Stimulated activated CD4-positive, alpha-beta T cell treated with anti-CD3 and anti-CD28 coated beads, Interleukin-12 subunit alpha, Interleukin-12 subunit beta, amount 100 ng/mL, for 24 hours (primary cell): ENCODE measurements at regions not wholly inside any gene's neighbourhood (a gene's known extent, or its start where the extent isn't known, plus 50 kb on each side); places are given as distances from the start of the nearest gene placed in this dataset.

Experiments
- DNase-seq, 2 experiments: peaks; one replicate each; pipeline ENCODE4 v3.0.0-alpha.2; 2020; ENCODE audit warnings: low read depth in 2 of 2

GRCh38 chr5:81855591-81855990, 104.7 kb upstream of the SSBP2 start:
- DNase-seq, result no peak

DNA sequence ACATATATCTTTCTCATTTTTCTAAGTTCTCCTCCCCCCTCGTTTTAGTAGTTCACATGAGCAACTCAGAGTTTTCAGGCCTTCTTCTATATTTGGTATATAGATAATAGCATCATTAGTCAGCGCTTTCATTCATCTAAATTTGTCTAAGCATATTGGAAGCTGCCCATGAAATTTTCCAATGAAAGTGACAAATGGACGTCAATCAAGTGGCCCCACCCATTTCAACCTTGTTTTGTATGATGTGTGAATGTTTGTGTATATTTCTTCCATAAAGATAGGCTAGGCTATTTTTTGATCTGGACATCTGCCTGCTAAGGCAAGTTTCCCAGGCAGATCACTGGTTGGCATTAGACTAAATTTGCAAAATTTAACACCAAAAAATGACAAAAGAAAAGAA, 104.0 kb upstream of the SSBP2 start:
- DNase-seq, result no peak

- no peak for DNase-seq
Measured at GRCh38 chr5:81854485-81854884, 103.6 kb upstream of the SSBP2 start.

- no peak for DNase-seq
Measured at GRCh38 chr5:81853030-81853357, 102.1 kb upstream of the SSBP2 start.

- no peak for DNase-seq
Measured at GRCh38 chr5:81852291-81853029, 101.6 kb upstream of the SSBP2 start.

- DNase-seq, result peak; percentile 76 to 86
Measured at GRCh38 chr5:81851481-81852178, 100.7 kb upstream of the SSBP2 start.

DNA sequence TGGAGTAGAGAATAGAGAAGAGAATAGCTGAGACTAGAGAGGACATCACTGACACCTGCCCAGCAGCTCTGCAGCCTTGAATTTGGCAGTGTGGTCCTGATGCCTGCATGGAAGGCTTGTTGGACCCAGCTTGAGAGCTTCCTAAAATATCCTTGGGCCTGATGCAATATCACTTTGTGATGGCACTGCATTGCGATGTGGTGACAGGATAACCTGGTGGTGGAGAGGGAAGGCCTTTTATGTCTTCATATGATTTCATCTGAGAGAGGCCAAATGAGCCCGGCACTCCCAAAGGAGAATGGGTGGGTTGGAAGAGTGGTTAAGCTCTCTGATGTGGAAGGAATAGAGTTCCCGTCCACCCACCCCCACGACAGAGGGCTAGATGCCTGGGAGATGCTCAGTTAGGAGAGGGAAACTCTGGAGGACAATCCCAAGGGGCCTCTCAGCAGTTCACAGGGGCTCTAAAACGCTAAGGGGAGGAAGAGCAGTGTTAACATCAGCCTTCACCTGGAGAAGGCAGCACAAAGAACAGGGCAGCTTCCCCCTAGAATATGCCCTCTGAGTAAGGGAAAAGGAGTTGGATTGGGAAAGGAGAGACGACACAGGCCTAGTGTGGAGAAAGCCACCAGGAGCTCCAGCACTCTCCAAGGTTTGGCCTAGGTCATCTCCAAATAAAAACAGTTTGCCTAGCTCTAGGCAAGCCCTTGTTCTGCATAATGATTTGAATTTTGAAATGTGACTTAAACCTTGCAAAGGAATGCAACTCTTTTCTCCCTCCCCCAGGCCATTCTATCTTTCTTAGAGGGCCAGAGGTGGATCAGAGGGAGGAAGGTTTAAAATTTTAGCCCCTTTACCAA, 99.8 kb upstream of the SSBP2 start:
- no peak for DNase-seq

GRCh38 chr5:81849770-81850367, 99.0 kb upstream of the SSBP2 start:
- no peak for DNase-seq

DNA sequence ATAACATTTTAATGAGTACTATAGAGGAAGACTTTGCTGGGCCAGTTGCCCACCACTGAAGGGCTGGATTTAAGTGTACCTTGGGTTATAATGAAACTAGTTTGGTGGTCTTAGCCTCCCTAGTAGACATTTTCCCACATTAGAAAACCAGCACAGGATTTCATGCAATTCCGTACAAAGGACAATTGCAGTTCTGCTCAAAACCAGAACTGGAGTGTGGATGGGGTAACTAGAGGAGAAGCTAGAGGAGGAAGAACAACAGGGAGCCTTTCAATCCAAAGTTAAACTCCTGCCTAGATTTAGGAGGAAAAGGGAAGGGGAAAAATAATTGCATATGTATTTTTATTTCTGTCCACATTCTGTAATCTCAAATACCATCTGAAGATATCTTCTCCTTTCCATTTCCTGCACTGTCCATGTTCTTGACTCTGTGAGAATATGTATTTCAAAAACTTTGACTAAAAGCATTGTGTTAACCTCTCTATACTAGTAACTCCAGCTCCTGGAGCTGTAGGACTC, 97.5 kb upstream of the SSBP2 start:
- no peak for DNase-seq

DNA sequence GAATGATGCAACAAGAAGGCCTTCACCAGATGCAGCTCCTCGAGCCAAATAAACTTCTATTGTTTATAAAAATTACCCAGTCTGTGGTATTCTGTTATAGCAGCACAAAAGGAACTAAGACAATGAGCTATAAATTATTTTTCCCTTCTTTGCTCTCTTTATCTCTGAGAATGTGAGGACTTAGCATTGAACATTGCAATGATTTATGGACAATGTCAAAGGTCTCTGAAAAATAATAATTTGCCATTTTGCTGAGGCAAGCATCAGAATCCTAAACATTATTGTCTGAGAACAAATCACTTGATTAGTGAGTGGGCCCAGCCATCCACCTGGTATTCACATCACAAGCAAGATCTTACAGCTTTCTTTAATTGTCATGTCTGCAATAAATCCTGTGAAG, 95.4 kb upstream of the SSBP2 start:
- DNase-seq, result no peak

DNA sequence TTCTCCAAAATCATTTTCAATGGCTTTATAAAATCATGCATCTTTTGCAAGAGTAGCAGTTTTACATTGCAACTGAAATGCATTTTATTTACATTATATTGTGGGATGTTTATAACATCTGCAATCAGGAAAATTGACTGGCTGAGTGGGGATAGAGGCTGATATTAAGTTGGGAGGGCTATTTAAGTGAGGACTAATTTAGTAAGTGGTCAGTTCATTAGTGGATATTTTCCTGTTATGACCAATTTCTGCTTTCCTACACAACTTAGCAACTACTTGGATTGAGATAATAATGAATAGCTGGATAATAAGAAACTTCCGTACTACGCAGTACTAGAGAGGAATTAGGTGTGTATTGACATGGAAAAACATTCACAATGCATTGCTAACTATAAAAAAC, 92.9 kb upstream of the SSBP2 start:
- no peak for DNase-seq

DNA sequence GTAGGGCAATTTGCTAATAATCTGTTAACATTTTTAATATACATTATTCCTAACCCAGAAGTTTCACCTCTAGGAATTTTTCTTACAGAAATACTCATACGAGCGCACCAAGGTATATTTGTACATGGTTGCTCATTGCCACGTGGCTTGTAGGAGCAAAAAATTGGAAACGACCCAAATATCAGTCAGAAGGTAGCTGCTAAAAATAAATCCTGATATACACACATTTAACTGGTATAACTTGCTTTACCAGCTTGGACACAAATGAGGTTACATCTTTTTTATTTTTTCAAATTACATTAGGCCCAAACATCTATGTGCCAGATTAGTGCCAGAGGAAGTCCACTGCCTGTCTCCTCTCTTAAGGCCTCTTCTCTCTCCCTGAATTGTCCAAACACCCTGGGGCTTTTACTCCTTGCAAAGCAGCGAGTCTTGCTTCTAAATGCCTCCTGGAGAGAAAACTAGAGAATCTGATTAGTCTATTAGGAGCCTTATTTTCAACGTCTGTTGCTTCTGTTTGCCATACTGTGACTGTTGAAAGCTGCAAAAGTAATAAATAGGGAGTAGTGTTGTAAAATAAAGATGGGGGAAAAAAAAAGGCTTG, 92.0 kb upstream of the SSBP2 start:
- no peak for DNase-seq

DNA sequence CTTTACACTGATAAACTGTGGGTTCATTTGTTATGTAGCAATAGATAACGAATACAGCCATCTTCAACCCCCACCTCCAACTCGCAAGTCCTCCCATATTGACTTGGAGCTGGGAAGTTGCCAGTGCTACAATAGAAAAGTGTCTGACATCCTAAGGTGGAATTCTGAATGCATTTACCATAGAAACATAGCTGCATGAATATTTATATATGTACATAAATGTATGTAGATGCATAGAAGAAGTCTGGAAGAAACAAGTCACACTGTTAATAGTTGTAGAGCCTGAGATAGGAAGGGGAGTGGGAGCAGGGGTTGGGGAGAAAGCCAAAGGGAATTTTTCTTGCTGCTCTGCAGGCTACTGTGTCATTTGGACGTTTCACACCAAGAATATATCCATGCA, 88.1 kb upstream of the SSBP2 start:
- DNase-seq, result no peak

DNA sequence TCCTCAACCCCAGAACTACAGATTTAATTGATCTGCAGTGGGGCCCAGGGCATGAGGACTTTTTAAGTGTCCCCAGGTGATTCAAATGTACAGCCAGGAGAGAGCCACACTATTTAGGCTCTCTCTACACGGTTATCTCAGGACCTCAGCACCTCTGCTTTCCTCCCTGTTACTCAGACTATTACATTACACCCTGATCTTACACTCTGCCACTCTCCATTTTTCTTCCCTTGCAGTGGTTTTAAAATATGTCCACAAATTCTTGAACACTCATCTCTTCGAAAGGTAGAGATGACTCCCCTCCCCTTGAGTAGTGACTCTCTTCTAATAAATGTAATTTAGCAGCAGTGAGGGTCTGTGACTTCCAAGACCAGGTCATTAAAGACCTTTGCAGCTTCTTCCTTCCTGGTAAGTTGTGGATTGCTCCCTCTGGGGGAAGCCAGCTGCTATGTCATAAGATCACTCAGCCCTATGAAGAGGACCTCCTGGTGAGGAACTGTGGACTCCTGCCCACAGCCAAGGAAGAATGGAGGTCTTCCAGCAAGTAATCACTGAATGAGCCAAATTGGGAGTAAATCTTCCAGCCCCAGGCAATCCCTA, 87.5 kb upstream of the SSBP2 start:
- DNase-seq, result no peak

GRCh38 chr5:81837667-81838306, 86.9 kb upstream of the SSBP2 start:
- DNase-seq, result no peak

GRCh38 chr5:81835814-81836367, 85.0 kb upstream of the SSBP2 start:
- DNase-seq, result no peak

GRCh38 chr5:81834021-81834660, 83.2 kb upstream of the SSBP2 start:
- DNase-seq, result no peak

DNA sequence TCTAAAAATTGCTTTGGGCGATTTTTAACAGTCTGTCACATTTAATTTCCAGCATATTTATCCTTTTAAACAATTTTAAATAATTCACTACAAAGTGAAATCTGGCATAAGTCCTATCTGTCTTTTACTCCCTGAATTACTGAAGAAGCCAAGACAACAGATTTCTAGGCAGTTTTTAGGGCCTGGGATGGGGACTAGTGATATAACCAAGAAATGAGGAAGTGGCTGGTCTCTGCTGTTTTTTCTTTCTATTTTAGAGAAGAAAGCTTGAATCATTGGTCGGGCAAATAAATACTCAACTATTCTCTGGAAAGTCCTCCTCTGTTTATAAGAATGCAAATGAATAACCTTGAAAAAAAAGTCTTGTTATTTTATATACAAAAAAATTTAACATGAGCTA, 79.7 kb upstream of the SSBP2 start:
- DNase-seq, result no peak

DNA sequence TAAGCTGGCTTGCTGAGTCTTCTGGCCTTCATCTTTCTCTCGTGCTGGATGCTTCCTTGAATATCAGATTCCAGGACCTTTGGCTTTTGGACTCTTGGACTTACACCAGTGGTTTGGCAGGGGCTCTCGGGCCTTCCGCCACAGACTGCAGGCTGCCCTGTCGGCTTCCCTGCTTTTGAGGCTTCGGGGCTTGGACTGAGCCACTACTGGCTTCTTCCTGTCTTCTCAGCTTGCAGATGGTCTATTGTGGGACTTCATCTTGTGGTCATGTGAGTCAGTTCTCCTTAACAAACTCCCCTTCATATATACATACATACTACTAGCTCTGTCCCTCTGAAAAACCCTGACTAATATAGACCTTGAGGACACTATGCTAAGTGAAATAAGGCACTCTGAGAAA, 78.3 kb upstream of the SSBP2 start:
- no peak for DNase-seq

DNA sequence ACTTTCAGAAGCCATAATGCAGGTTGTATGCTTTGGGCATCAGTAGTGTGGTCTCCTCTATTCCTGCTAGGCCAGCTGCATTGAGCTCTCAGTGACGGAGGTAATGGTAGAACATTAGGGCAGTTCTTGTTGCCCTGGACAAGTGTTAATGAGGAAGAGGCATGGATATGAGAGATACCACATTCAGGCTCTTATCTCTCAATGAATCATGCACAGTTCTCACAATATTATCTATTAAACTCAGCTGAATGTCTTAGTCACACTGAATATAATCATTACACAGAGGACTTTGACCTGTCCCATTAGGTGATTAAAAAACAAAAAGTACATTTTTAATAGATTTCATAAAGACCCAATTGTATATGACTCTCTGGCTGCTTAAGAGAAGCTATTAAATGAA, 76.6 kb upstream of the SSBP2 start:
- DNase-seq, result no peak
